ENCODE measurements at regions not wholly inside any gene's neighbourhood (a gene's known extent, or its start where the extent isn't known, plus 50 kb on each side); places are given as distances from the start of the nearest gene placed in this dataset.

- H3K27me3 ChIP-seq (ENCODE audit: insufficient read depth, low read length), result no peaks in the 10 kb centered on the region
- no peak overlapping the region for H3K4me3 ChIP-seq (ENCODE audit: low read depth, low read length)
- H3K4me1 ChIP-seq (ENCODE audit: control insufficient read depth in 1 of 2, insufficient read depth in 2 of 2, low read length in 2 of 2), result no peaks in the 10 kb centered on the region
- no peaks in the 10 kb centered on the region for H3K79me2 ChIP-seq (ENCODE audit: control insufficient read depth, insufficient read depth, low read length, poor library complexity)
- no peak overlapping the region for H2BK5ac ChIP-seq (ENCODE audit: low read depth, low read length, poor library complexity)
- no peak overlapping the region for H4K91ac ChIP-seq (ENCODE audit: low read depth, low read length)
- H3K79me1 ChIP-seq (ENCODE audit: low read length), result no peaks in the 10 kb centered on the region
- WGBS (ENCODE audit: extremely low coverage, insufficient coverage, insufficient read length), result no CpG with 5 or more reads among the region's 1 CpG
- H3K36me3 ChIP-seq (ENCODE audit: control insufficient read depth in 1 of 2, insufficient read depth in 2 of 2, low read length in 2 of 2), result no peaks in the 10 kb centered on the region
- no peak overlapping the region for H4K12ac ChIP-seq (ENCODE audit: low read depth, low read length)
- no peak overlapping the region for H3K18ac ChIP-seq (ENCODE audit: low read length)
- H2AK5ac ChIP-seq (ENCODE audit: low read length), result no peak overlapping the region
- H3K23ac ChIP-seq (ENCODE audit: low read length), result no peak overlapping the region
- H2AFZ ChIP-seq (ENCODE audit: insufficient read depth, low read length, poor library complexity), result no peak overlapping the region
- H2BK12ac ChIP-seq (ENCODE audit: low read length), result no peak overlapping the region
- H3K4me2 ChIP-seq (ENCODE audit: low read length), result no peak overlapping the region
- H3K9me3 ChIP-seq (ENCODE audit: insufficient read depth, low read depth, low read length), result no peaks in the 10 kb centered on the region
- DNase-seq, result no peak
- H3K27ac ChIP-seq (ENCODE audit: low read depth, low read length), result no peak overlapping the region
- no peak overlapping the region for H3K14ac ChIP-seq (ENCODE audit: low read length)
- no peak overlapping the region for H4K8ac ChIP-seq (ENCODE audit: low read depth, low read length)
- no peak overlapping the region for H3K4ac ChIP-seq (ENCODE audit: low read depth, low read length)
- H3K9ac ChIP-seq (ENCODE audit: low read length), result no peak overlapping the region
- no peak overlapping the region for H2BK120ac ChIP-seq (ENCODE audit: insufficient read depth, low read length, poor library complexity)
These were observed 295.6 kb upstream of the BMP2 start for GRCh38 chr20:6471871-6472270.

- H3K9me3 ChIP-seq (ENCODE audit: insufficient read depth, low read depth, low read length), result no peaks in the 10 kb centered on the region
- no peaks in the 10 kb centered on the region for H3K27me3 ChIP-seq (ENCODE audit: insufficient read depth, low read length)
- no peak for DNase-seq
- no peak overlapping the region for H4K91ac ChIP-seq (ENCODE audit: low read depth, low read length)
- no peak overlapping the region for H3K9ac ChIP-seq (ENCODE audit: low read length)
- no peak overlapping the region for H3K4me2 ChIP-seq (ENCODE audit: low read length)
- H3K36me3 ChIP-seq (ENCODE audit: control insufficient read depth in 1 of 2, insufficient read depth in 2 of 2, low read length in 2 of 2), result no peaks in the 10 kb centered on the region
- no peaks in the 10 kb centered on the region for H3K79me2 ChIP-seq (ENCODE audit: control insufficient read depth, insufficient read depth, low read length, poor library complexity)
- H3K79me1 ChIP-seq (ENCODE audit: low read length), result no peaks in the 10 kb centered on the region
- H2AK5ac ChIP-seq (ENCODE audit: low read length), result no peak overlapping the region
- H3K18ac ChIP-seq (ENCODE audit: low read length), result no peak overlapping the region
- no peak overlapping the region for H4K12ac ChIP-seq (ENCODE audit: low read depth, low read length)
- H2BK12ac ChIP-seq (ENCODE audit: low read length), result no peak overlapping the region
- H3K23ac ChIP-seq (ENCODE audit: low read length), result no peak overlapping the region
- no peak overlapping the region for H3K14ac ChIP-seq (ENCODE audit: low read length)
- no peak overlapping the region for H2BK120ac ChIP-seq (ENCODE audit: insufficient read depth, low read length, poor library complexity)
- no peak overlapping the region for H3K4me3 ChIP-seq (ENCODE audit: low read depth, low read length)
- H2AFZ ChIP-seq (ENCODE audit: insufficient read depth, low read length, poor library complexity), result no peak overlapping the region
- no peak overlapping the region for H4K8ac ChIP-seq (ENCODE audit: low read depth, low read length)
- no peak overlapping the region for H3K4ac ChIP-seq (ENCODE audit: low read depth, low read length)
- H3K27ac ChIP-seq (ENCODE audit: low read depth, low read length), result no peak overlapping the region
- no peak overlapping the region for H2BK5ac ChIP-seq (ENCODE audit: low read depth, low read length, poor library complexity)
- no CpG with 5 or more reads among the region's 5 CpGs for WGBS (ENCODE audit: extremely low coverage, insufficient coverage, insufficient read length)
- H3K4me1 ChIP-seq (ENCODE audit: control insufficient read depth in 1 of 2, insufficient read depth in 2 of 2, low read length in 2 of 2), result no peaks in the 10 kb centered on the region
These were observed 296.3 kb upstream of the BMP2 start for GRCh38 chr20:6471110-6471647.

DNA sequence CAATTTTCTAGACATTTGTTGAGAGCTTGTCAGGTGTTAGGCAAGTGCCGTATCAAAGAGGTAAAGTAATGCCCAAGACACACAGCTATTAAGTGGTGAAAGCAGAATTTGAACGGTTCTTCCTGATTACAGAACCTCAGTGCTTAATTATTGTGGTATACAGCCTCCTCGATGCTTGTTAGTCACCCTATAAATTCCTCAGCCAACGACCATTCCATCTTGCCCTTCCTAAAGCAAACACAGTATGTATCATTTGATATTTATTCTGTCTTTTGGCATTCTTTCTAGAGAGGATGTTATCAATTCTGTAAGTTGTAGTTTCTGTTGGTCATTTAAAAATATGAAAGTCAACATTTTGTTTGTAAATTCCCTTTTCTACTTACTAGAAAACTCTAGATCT is 297.8 kb upstream of the BMP2 start:
- H3K23ac ChIP-seq (ENCODE audit: low read length), result no peak overlapping the region
- H3K9ac ChIP-seq (ENCODE audit: low read length), result no peak overlapping the region
- H3K36me3 ChIP-seq (ENCODE audit: control insufficient read depth in 1 of 2, insufficient read depth in 2 of 2, low read length in 2 of 2), result no peaks in the 10 kb centered on the region
- no peak overlapping the region for H2AFZ ChIP-seq (ENCODE audit: insufficient read depth, low read length, poor library complexity)
- no peaks in the 10 kb centered on the region for H3K79me2 ChIP-seq (ENCODE audit: control insufficient read depth, insufficient read depth, low read length, poor library complexity)
- no peaks in the 10 kb centered on the region for H3K27me3 ChIP-seq (ENCODE audit: insufficient read depth, low read length)
- H3K4me2 ChIP-seq (ENCODE audit: low read length), result no peak overlapping the region
- H4K12ac ChIP-seq (ENCODE audit: low read depth, low read length), result no peak overlapping the region
- H3K9me3 ChIP-seq (ENCODE audit: insufficient read depth, low read depth, low read length), result no peaks in the 10 kb centered on the region
- no peak overlapping the region for H3K4me3 ChIP-seq (ENCODE audit: low read depth, low read length)
- H3K14ac ChIP-seq (ENCODE audit: low read length), result no peak overlapping the region
- no peak overlapping the region for H3K27ac ChIP-seq (ENCODE audit: low read depth, low read length)
- H3K79me1 ChIP-seq (ENCODE audit: low read length), result no peaks in the 10 kb centered on the region
- H2BK120ac ChIP-seq (ENCODE audit: insufficient read depth, low read length, poor library complexity), result no peak overlapping the region
- no peak overlapping the region for H3K4ac ChIP-seq (ENCODE audit: low read depth, low read length)
- no peak overlapping the region for H3K18ac ChIP-seq (ENCODE audit: low read length)
- no peak overlapping the region for H2BK12ac ChIP-seq (ENCODE audit: low read length)
- no peak overlapping the region for H2AK5ac ChIP-seq (ENCODE audit: low read length)
- H3K4me1 ChIP-seq (ENCODE audit: control insufficient read depth in 1 of 2, insufficient read depth in 2 of 2, low read length in 2 of 2), result no peaks in the 10 kb centered on the region
- no peak overlapping the region for H4K91ac ChIP-seq (ENCODE audit: low read depth, low read length)
- H2BK5ac ChIP-seq (ENCODE audit: low read depth, low read length, poor library complexity), result no peak overlapping the region
- no peak overlapping the region for H4K8ac ChIP-seq (ENCODE audit: low read depth, low read length)
- DNase-seq, result no peak
- WGBS (ENCODE audit: extremely low coverage, insufficient coverage, insufficient read length), result no CpG with 5 or more reads among the region's 4 CpGs

- no peak overlapping the region for H3K27ac ChIP-seq (ENCODE audit: low read depth, low read length)
- no peak overlapping the region for H4K12ac ChIP-seq (ENCODE audit: low read depth, low read length)
- no peak overlapping the region for H3K4me2 ChIP-seq (ENCODE audit: low read length)
- H2AK5ac ChIP-seq (ENCODE audit: low read length), result no peak overlapping the region
- H2BK12ac ChIP-seq (ENCODE audit: low read length), result no peak overlapping the region
- H4K8ac ChIP-seq (ENCODE audit: low read depth, low read length), result no peak overlapping the region
- no peak overlapping the region for H3K18ac ChIP-seq (ENCODE audit: low read length)
- H3K36me3 ChIP-seq (ENCODE audit: control insufficient read depth in 1 of 2, insufficient read depth in 2 of 2, low read length in 2 of 2), result no peaks in the 10 kb centered on the region
- H3K23ac ChIP-seq (ENCODE audit: low read length), result no peak overlapping the region
- H3K4me1 ChIP-seq (ENCODE audit: control insufficient read depth in 1 of 2, insufficient read depth in 2 of 2, low read length in 2 of 2), result no peaks in the 10 kb centered on the region
- H3K27me3 ChIP-seq (ENCODE audit: insufficient read depth, low read length), result no peaks in the 10 kb centered on the region
- no peak overlapping the region for H3K4ac ChIP-seq (ENCODE audit: low read depth, low read length)
- H3K79me2 ChIP-seq (ENCODE audit: control insufficient read depth, insufficient read depth, low read length, poor library complexity), result no peaks in the 10 kb centered on the region
- H3K9me3 ChIP-seq (ENCODE audit: insufficient read depth, low read depth, low read length), result no peaks in the 10 kb centered on the region
- no peak overlapping the region for H2BK5ac ChIP-seq (ENCODE audit: low read depth, low read length, poor library complexity)
- H3K79me1 ChIP-seq (ENCODE audit: low read length), result no peaks in the 10 kb centered on the region
- no peak for DNase-seq
- no peak overlapping the region for H3K14ac ChIP-seq (ENCODE audit: low read length)
- no CpG with 5 or more reads among the region's 2 CpGs for WGBS (ENCODE audit: extremely low coverage, insufficient coverage, insufficient read length)
- no peak overlapping the region for H3K9ac ChIP-seq (ENCODE audit: low read length)
- H2BK120ac ChIP-seq (ENCODE audit: insufficient read depth, low read length, poor library complexity), result no peak overlapping the region
- no peak overlapping the region for H2AFZ ChIP-seq (ENCODE audit: insufficient read depth, low read length, poor library complexity)
- H3K4me3 ChIP-seq (ENCODE audit: low read depth, low read length), result no peak overlapping the region
- no peak overlapping the region for H4K91ac ChIP-seq (ENCODE audit: low read depth, low read length)
These were observed 298.9 kb upstream of the BMP2 start for GRCh38 chr20:6468423-6469116.

Measured in trophoblast cell (in vitro differentiated cells and primary cell).